ENCODE measurements at regions not wholly inside any gene's neighbourhood (a gene's known extent, or its start where the extent isn't known, plus 50 kb on each side); places are given as distances from the start of the nearest gene placed in this dataset.

GRCh38 chr4:160284516-160284915, 1181.6 kb downstream of the RAPGEF2 start:
- no peak for DNase-seq (ENCODE audit: low spot score)
- TF ChIP-seq CTCF (IDR thresholded peaks at IDR 0.05; ENCODE audit: borderline replicate concordance, control extremely low read depth, extremely low read depth, insufficient read depth, missing control alignments): no peak
- in situ Hi-C loops (cut with MboI; ENCODE audit: low sequenced_read_pairs, unreplicated experiment): no loop called here

DNA sequence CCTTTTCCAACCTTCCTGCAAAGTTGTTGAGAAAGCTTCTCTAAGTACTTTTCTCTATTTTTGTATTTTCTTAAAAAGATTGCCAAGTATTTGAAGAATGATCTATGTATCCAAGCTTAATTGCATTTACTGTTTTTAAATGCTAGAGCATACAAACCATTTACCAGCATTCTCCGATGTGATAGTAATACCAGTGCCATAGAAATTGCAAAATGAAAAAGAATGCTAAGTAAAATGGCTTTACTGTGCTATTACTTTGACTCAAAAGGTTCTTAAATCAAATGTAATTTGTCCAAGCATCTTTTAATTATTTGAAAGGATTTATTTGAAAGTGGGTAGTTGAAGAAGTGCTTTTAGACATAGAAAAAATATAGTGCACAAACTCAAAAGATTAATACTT, 1183.2 kb downstream of the RAPGEF2 start:
- in situ Hi-C loops (cut with MboI; ENCODE audit: low sequenced_read_pairs, unreplicated experiment): no loop called here
- DNase-seq (ENCODE audit: low spot score): no peak
- TF ChIP-seq CTCF (IDR thresholded peaks at IDR 0.05; ENCODE audit: borderline replicate concordance, control extremely low read depth, extremely low read depth, insufficient read depth, missing control alignments): no peak

DNA sequence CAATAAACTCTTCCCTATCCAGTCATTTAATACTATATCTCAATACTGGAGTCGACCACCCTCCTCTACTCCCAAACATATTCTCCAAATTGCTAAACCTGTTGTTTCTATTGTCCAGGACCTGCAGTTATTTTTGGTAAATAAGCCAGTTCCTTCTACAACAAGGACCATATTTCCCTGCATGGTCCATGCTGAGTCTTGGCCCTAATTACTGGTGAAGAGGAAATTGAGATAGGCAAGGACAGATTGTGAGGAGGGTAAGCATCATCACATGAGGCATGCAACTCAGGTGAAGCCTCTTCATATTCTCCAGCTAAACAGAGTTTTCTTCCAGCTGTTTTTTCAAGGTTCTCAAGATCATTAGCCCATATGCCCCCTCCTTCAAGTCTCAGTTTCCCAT, 1193.6 kb downstream of the RAPGEF2 start:
- no peak for DNase-seq (ENCODE audit: low spot score)
- in situ Hi-C loops (cut with MboI; ENCODE audit: low sequenced_read_pairs, unreplicated experiment): no loop called here
- no peak for TF ChIP-seq CTCF (IDR thresholded peaks at IDR 0.05; ENCODE audit: borderline replicate concordance, control extremely low read depth, extremely low read depth, insufficient read depth, missing control alignments)

- no peak for DNase-seq (ENCODE audit: low spot score)
- in situ Hi-C loops (cut with MboI; ENCODE audit: low sequenced_read_pairs, unreplicated experiment): no loop called here
- TF ChIP-seq CTCF (IDR thresholded peaks at IDR 0.05; ENCODE audit: borderline replicate concordance, control extremely low read depth, extremely low read depth, insufficient read depth, missing control alignments): no peak
Observed at GRCh38 chr4:160299177-160299576, 1196.3 kb downstream of the RAPGEF2 start.

- TF ChIP-seq CTCF (IDR thresholded peaks at IDR 0.05; ENCODE audit: borderline replicate concordance, control extremely low read depth, extremely low read depth, insufficient read depth, missing control alignments): no peak
- DNase-seq (ENCODE audit: low spot score): no peak
- in situ Hi-C loops (cut with MboI; ENCODE audit: low sequenced_read_pairs, unreplicated experiment): no loop called here
Observed at GRCh38 chr4:160299608-160300007, 1196.7 kb downstream of the RAPGEF2 start.

DNA sequence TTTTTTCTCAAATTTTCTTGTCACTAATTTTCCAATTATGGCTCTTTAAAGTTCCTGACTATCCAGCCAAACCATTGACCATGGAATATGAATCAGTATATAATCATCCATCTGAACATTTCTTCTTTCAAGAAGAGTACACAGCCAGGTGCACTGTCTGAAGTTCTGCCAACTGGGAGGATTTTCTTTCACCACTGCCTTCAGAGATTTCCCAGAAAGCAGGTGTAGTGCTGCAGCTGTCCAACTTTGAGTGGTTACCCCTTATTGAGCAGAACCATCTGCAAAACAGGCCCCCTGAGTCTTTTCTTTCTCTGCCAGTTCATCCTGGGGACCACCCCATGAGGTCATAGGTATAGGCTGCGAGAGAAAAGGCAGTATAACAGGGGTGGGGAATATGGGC, 1213.2 kb downstream of the RAPGEF2 start:
- DNase-seq (ENCODE audit: low spot score): no peak
- no peak for TF ChIP-seq CTCF (IDR thresholded peaks at IDR 0.05; ENCODE audit: borderline replicate concordance, control extremely low read depth, extremely low read depth, insufficient read depth, missing control alignments)
- in situ Hi-C loops (cut with MboI; ENCODE audit: low sequenced_read_pairs, unreplicated experiment): no loop called here

Measured in GM13976 (cell line).